ENCODE measurements at regions not wholly inside any gene's neighbourhood (a gene's known extent, or its start where the extent isn't known, plus 50 kb on each side); places are given as distances from the start of the nearest gene placed in this dataset.
"Not testable (repeated sequence)": the region's sequence is repeated elsewhere in the genome, so short reads cannot be mapped to it uniquely, and the experiment has no call there.

DNA sequence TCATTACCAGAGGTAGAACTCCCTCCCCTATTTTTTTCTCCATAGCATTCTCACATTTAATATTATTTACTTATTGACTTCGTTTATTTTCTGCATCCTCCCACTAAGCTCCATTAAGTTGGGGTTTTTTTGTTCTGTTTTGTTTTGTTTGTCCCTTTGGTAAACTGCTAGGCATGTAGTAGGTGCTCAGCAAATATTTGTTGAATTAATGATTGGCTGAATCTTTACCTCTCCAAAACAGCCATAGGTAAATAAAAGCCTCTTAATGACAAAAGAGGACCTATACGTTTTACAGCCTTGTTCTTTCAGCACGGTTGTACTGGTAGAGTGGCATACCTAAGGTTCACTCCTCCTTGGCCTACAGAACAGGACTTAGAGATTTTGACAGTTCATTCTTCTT, 52.0 kb downstream of the PRORP start:
- no peak for DNase-seq

GRCh38 chr14:35180179-35180578, 57.8 kb downstream of the PRORP start:
- no peak for DNase-seq

GRCh38 chr14:35184891-35185290, 62.5 kb downstream of the PRORP start:
- DNase-seq: not testable (repeated sequence)

- no peak for DNase-seq
Observed at GRCh38 chr14:35189422-35189821, 67.1 kb downstream of the PRORP start.

DNA sequence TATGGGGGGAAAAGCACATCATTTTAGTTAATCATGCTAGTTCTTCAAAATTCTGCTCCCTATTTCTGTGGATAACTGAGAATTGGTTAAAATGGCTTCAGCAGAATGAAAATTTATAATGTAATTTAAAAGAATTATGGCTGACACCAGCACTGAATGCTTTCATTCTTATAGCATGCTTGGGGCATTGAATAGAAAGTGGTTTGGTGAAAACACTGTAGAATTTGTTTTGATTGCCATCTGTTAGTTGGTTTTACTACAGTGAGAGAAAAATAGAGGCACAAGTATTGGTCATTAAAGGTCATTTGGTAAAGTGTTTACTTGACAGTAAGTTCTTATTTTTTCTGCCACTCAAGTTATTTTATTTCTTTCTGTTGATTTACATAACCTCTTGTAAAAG, 70.8 kb downstream of the PRORP start:
- no peak for DNase-seq

GRCh38 chr14:35194183-35194582, 71.8 kb downstream of the PRORP start:
- DNase-seq: not testable (repeated sequence)

- DNase-seq: no peak
Observed at GRCh38 chr14:35196571-35196970, 74.2 kb downstream of the PRORP start.

DNA sequence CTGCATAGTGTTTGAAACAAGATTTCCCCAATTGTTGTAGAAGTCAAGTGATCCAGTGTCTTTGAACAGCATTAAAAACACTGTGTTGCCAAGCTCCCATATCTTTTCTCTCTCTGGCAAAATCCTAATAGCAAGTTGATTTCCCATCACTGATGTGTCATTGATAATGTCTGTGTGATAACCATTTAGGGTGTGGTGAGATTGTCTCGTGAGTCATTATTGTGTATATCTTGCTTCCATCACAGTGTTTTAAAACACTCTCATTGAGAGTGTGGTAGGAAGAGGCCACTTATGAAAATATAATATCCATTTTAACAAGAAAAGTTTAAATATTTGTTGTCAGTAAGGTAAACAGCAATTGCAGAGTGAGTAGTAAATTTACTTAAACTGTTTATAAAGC, 74.7 kb downstream of the PRORP start:
- DNase-seq: no peak

DNA sequence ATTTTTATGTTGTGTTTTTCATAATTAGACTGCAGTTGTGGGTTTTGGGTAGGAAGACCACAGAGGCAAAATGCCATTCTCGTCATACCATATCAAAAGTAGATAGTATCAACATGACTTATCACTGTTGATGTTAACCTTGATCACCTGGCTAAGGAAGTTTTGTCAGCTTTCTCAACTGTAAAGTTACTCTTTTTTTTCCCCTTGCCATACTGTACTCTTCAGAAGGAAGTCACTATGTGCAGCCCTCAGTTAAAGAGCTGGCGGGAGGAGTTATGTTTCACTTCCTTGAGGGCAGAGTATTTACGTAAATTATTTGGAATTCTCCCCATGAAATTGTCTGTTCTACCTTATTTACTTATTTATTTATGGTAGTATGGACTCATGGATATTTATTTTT, 78.7 kb downstream of the PRORP start:
- DNase-seq: no peak

GRCh38 chr14:35202195-35202594, 79.8 kb downstream of the PRORP start:
- no peak for DNase-seq

DNA sequence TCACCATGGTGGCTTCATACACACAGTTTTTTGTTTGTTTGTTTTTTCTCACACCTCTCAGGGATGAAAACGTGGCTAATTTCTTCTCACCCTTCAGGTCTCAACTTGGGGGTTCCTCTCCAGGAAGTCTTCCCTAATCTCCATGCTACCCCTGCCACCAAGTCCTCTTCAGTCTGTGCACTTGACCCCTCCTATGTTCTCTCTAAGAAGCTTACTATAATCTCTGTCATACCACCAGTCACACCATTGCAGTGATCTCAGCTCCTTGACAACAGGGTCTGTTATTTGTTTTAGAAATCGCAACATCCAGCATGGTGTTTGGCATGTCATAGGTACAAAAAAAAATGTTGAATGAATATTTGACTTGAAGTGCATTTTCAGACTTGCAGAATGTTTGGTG, 83.4 kb downstream of the PRORP start:
- no peak for DNase-seq

- DNase-seq: no peak
Observed at GRCh38 chr14:35211067-35211466, 81.1 kb upstream of the PSMA6 start.

DNA sequence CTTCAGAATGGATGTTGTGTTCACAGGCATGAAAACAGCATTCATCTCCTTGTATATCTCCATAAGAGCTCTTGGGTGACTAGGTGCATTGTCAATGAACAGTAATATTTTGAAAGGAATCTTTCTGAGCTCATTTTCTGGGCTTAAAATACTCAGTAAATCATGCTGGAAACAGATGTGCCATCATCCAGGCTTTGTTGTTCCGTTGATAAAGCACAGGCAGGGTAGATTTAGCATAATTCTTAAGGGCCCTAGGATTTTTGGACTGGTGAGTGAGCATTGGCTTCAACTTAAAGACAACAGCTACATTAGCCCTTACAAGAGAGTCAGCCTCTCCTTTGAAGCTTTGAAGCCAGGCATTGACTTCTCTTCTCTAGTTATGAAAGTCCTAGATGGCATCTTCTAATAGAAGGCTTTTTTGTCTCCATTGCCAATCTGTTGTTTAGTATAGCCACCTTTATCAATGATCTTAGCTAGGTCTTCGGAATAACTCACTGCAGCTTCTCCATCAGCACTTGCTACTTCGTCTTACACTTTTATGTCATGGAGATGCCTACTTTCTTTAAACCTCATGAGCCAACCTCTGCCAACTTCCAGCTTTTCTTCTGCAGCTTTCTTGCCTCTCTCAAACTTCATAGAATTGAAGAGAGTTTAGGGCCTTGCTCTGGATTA, 79.6 kb upstream of the PSMA6 start:
- DNase-seq: no peak

DNA sequence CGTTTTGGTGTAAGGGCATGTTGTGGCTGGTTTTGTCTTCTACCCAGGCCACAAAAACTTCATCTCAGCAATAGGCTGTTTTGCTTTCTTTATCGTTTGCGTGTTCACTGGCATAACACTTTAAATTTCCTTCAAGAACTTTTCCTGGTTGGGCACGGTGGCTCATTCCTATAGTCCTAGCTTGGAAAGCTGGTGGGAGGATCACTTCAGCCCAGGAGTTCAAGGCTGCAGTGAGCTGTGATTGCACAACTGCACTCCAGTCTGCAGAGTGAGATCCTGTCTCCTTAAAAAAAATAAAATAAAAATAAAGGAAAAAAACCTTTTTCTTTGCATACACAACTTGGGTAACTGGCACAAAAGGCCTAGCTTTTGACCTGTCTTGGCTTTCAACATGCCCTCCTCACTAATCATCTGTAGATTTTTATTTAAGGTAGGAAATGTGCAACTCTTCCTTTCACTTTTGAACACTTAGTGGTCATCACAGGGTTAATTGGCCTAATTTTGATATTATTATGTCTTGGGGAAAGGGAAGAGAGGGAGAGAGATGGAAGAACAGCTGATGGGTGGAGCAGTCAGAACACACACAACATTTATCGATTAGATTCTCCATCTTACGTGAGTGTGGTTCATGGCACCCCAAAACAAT, 78.9 kb upstream of the PSMA6 start:
- DNase-seq: no peak

DNA sequence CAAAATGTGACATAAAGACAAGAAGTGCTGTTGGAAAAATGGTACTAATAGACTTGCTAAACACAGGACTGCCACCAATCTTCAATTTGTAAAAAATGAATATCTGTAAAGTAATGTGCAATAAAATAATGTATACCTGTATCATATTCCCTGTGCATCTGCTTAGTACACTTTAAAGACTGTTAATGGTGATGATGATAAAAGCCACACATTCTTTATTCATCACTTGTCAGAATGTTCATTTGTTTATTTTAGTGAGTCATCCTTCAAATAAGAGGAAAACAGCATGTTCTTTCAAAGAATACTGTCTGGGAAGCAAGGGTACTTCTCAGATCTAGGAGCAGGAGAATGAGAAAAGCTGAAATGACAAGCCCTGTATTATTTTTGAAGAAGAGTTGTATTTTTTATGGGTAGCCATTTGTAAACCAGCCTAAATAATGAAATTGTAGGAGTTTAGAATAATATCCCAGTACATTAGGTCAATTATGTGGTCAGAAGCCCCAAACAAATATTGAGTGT, 78.3 kb upstream of the PSMA6 start:
- no peak for DNase-seq

DNA sequence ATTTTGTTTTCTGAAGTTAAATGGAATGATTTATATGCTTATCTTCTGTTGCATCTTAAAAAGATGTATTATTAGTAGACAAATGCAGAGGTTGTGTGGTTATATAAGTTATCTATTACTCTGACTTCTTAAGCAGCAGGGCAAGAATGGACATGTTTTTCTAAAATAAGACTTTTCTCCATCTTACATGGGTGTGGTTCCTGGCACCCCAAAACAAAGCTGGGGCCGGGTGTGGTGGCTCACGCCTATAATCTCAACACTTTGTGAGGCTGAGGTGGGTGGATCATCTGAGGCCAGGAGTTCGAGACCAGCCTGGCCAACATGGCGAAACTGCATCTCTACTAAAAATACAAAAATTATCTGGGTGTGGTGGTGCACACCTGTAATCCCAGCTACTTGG, 77.8 kb upstream of the PSMA6 start:
- not testable (repeated sequence) for DNase-seq

GRCh38 chr14:35215110-35215813, 76.9 kb upstream of the PSMA6 start:
- DNase-seq: no peak

- DNase-seq: not testable (repeated sequence)
Observed at GRCh38 chr14:35218176-35218575, 74.0 kb upstream of the PSMA6 start.

DNA sequence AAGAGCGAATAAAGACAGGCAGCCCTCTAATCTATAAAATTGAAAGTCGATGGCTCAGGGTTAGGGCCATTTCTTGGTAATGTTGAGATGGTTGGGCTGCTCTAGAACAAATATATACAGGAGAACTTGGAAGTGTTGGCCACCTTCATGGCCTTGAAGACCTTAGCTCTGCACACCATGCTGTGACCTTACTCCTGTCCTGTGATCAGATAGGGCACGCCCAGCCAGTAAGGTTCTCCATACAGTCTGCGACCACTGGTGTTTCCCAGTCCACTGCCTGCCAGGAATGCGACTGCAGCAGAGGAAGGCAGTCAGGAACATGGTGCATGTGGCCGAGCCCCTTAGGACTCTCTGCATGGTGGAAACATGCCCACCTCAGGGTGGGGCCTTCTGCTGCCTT, 73.2 kb upstream of the PSMA6 start:
- no peak for DNase-seq

GRCh38 chr14:35220027-35220676, 72.0 kb upstream of the PSMA6 start:
- DNase-seq: no peak

- no peak for DNase-seq
Observed at GRCh38 chr14:35220920-35221319, 71.3 kb upstream of the PSMA6 start.

GRCh38 chr14:35221462-35221861, 70.7 kb upstream of the PSMA6 start:
- DNase-seq: no peak

GRCh38 chr14:35222324-35222723, 69.9 kb upstream of the PSMA6 start:
- no peak for DNase-seq

Data from NCI-H2171 (cell line).